ENCODE measurements at regions not wholly inside any gene's neighbourhood (a gene's known extent, or its start where the extent isn't known, plus 50 kb on each side); places are given as distances from the start of the nearest gene placed in this dataset.

DNA sequence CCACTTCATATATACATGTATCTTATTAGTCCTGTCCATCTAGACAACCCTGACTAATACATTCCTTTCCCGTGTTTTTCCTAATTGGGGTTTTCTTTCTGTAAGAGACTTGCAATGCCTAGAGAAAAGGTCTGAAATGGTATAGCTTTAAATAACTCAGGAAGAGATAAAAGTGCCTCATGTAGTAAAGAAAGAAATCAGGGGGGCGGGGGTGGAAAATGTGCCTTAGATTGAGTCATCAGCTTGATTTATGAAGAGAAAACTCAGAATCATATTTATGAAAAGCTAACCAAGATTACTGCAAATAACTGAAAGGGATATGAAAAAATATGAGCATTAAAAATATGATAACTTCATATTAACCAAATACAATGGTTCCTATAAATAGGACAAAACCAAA, 345.8 kb upstream of the CHRM3 start:
- TF ChIP-seq, protein P1, sequence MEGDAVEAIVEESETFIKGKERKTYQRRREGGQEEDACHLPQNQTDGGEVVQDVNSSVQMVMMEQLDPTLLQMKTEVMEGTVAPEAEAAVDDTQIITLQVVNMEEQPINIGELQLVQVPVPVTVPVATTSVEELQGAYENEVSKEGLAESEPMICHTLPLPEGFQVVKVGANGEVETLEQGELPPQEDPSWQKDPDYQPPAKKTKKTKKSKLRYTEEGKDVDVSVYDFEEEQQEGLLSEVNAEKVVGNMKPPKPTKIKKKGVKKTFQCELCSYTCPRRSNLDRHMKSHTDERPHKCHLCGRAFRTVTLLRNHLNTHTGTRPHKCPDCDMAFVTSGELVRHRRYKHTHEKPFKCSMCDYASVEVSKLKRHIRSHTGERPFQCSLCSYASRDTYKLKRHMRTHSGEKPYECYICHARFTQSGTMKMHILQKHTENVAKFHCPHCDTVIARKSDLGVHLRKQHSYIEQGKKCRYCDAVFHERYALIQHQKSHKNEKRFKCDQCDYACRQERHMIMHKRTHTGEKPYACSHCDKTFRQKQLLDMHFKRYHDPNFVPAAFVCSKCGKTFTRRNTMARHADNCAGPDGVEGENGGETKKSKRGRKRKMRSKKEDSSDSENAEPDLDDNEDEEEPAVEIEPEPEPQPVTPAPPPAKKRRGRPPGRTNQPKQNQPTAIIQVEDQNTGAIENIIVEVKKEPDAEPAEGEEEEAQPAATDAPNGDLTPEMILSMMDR (conservative IDR thresholded peaks at IDR 0.05): no peak
- no peak for TF ChIP-seq ZFX (IDR thresholded peaks at IDR 0.05)
